HG03139 (cell line): ENCODE measurements at regions not wholly inside any gene's neighbourhood (a gene's known extent, or its start where the extent isn't known, plus 50 kb on each side); places are given as distances from the start of the nearest gene placed in this dataset.
"Not testable (repeated sequence)": the region's sequence is repeated elsewhere in the genome, so short reads cannot be mapped to it uniquely, and the experiment has no call there.

Experiments
- ATAC-seq: cut with Tn5 transposase; IDR thresholded peaks from one replicate; pipeline ENCODE4 v1.9.1; 2021; ENCODE audit not compliant: unreplicated experiment

- no peak for ATAC-seq
Observed at GRCh38 chr10:91080776-91081175, 139.7 kb upstream of the PCGF5 start.

- no peak for ATAC-seq
Observed at GRCh38 chr10:91082447-91082846, 138.0 kb upstream of the PCGF5 start.

- no peak for ATAC-seq
Observed at GRCh38 chr10:91088300-91089140, 131.9 kb upstream of the PCGF5 start.

GRCh38 chr10:91090761-91091529 is 129.5 kb upstream of the PCGF5 start:
- no peak for ATAC-seq

GRCh38 chr10:91091780-91092179 is 128.7 kb upstream of the PCGF5 start:
- no peak for ATAC-seq

- no peak for ATAC-seq
Observed at GRCh38 chr10:91096274-91096673, 124.2 kb upstream of the PCGF5 start.

GRCh38 chr10:91097313-91097712 is 123.2 kb upstream of the PCGF5 start:
- no peak for ATAC-seq

GRCh38 chr10:91098021-91098420 is 122.4 kb upstream of the PCGF5 start:
- not testable (repeated sequence) for ATAC-seq

GRCh38 chr10:91103384-91104192 is 116.9 kb upstream of the PCGF5 start:
- ATAC-seq: no peak

- no peak for ATAC-seq
Observed at GRCh38 chr10:91104193-91105041, 116.0 kb upstream of the PCGF5 start.

GRCh38 chr10:91105269-91105668 is 115.2 kb upstream of the PCGF5 start:
- ATAC-seq: no peak

GRCh38 chr10:91108820-91109219 is 111.6 kb upstream of the PCGF5 start:
- no peak for ATAC-seq

GRCh38 chr10:91111060-91111459 is 109.4 kb upstream of the PCGF5 start:
- no peak for ATAC-seq

GRCh38 chr10:91115618-91116390 is 104.7 kb upstream of the PCGF5 start:
- ATAC-seq: no peak

- ATAC-seq: no peak
Observed at GRCh38 chr10:91117505-91117904, 103.0 kb upstream of the PCGF5 start.

GRCh38 chr10:91120348-91120747 is 100.1 kb upstream of the PCGF5 start:
- no peak for ATAC-seq

GRCh38 chr10:91123261-91123660 is 97.2 kb upstream of the PCGF5 start:
- no peak for ATAC-seq

- ATAC-seq: no peak
Observed at GRCh38 chr10:91124016-91124415, 96.4 kb upstream of the PCGF5 start.

- ATAC-seq: no peak
Observed at GRCh38 chr10:91126471-91126870, 94.0 kb upstream of the PCGF5 start.
